Psoas muscle (tissue), 7 donors: ENCODE measurements at regions not wholly inside any gene's neighbourhood (a gene's known extent, or its start where the extent isn't known, plus 50 kb on each side); places are given as distances from the start of the nearest gene placed in this dataset.

Source experiments
- ATAC-seq, 4 donors: fragments of 200-7000 bp; cut with Tn5 transposase; one replicate each; pipeline ENCODE4 v1.9.1; 2020; ENCODE audit warnings: moderate library complexity in 3 of 4, mild to moderate bottlenecking in 2 of 4
- DNase-seq, 2 donors: peaks; one replicate each; pipeline ENCODE4 v3.0.0-alpha.2; 2020
- H3K27ac ChIP-seq: fragments of 200-600 bp; one replicate; pipeline ENCODE4 v1.8.0; 2022
- H3K27me3 ChIP-seq, 3 donors: fragments of 200-600 bp in 1 of 3; one replicate each; pipeline versions ENCODE4 v1.6.1 to v1.8.0; 2013 to 2022; ENCODE audit warnings: low read length in 2 of 3, mild to moderate bottlenecking in 2 of 3, moderate library complexity in 1 of 3; ENCODE audit not compliant: insufficient read depth in 3 of 3
- H3K36me3 ChIP-seq, 2 donors: fragments of 200-600 bp in 1 of 2; one replicate each; pipeline versions ENCODE4 v1.6.1 to v1.8.0; 2013 to 2022; ENCODE audit warnings: low read depth in 1 of 2, mild to moderate bottlenecking in 1 of 2, moderate library complexity in 1 of 2; ENCODE audit not compliant: insufficient read depth in 1 of 2
- H3K4me1 ChIP-seq: fragments of 200-600 bp; one replicate; pipeline ENCODE4 v1.8.0; 2022
- H3K4me3 ChIP-seq: fragments of 200-600 bp; one replicate; pipeline ENCODE4 v1.8.0; 2022; ENCODE audit warnings: mild to moderate bottlenecking
- H3K9me3 ChIP-seq: fragments of 200-600 bp; one replicate; pipeline ENCODE4 v1.8.0; 2022
- CTCF ChIP-seq: fragments of 200-600 bp; IDR thresholded peaks from one replicate; pipeline ENCODE4 v1.8.0; 2022; ENCODE audit warnings: antibody characterized with exemption
- WGBS, 3 donors: extraction: QIAGEN DNeasy Blood & Tissue Kit; methylation state at CpG; one replicate each; pipeline versions ENCODE4 v1.1.6 to v1.1.7; 2013; 5-methylcytosine and 5-hydroxymethylcytosine counted together
- intact Hi-C, 2 donors: fragments of 100-400 bp; cut with DNase I; formaldehyde crosslinking; loops; one replicate each; pipeline versions ENCODE4 v1.11.0 to v1.14.2; 2022
- donor health status: healthy with polysubstance abuse.
- donor health status: DM: no; HTN: no; CAD: no; lungs with moderate emphysema.
- donor health status: Bipolar disorder and iron deficiency.
- donor health status: healthy.
- donor health status: DM: yes; HTN: yes; CAD: no.
- donor health status: DM: no; HTN: no; CAD: no.
- donor health status: DM: yes; HTN: yes; CAD: no.

GRCh38 chr3:5653426-5654143, 466.1 kb downstream of the EDEM1 start:
- H3K36me3 ChIP-seq = no peaks in the 10 kb centered on the region
- no peak overlapping the region for H3K27ac ChIP-seq
- H3K4me1 ChIP-seq = no peaks in the 10 kb centered on the region
- DNase-seq (no peak), ATAC-seq (no peak)
- no peak for TF ChIP-seq CTCF
- no peaks in the 10 kb centered on the region for H3K9me3 ChIP-seq
- 38 to 78% (median 57%) methylated on average over 2 of the region's 2 CpGs for WGBS, 3 donors
- intact Hi-C loops = no loop called here
- H3K4me3 ChIP-seq = no peak overlapping the region
- H3K27me3 ChIP-seq = no peaks in the 10 kb centered on the region

- intact Hi-C loops = no loop called here
- no peaks in the 10 kb centered on the region for H3K27me3 ChIP-seq
Measured at GRCh38 chr3:5657106-5657505, 469.6 kb downstream of the EDEM1 start.

DNA sequence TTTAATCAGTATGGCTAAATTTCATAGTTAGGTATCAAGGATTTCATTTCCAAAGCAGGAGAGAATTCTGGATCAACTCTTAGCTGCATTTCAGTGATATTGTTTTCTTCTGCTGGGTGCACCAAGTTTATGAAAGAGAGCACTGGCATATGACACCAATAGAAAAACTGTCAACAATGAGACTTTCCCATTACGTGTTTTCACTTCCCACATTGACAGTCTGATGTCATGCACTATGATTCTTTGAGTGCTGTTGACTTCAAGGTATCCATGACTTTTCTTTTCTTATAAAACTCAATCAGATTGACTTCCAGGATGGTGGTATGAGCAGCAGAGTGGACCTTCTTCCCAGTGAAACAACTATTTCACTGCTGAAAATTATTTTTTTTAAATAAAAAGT, 476.1 kb downstream of the EDEM1 start:
- H3K4me1 ChIP-seq = no peaks in the 10 kb centered on the region
- WGBS, 3 donors = 56 to 75% (median 68%) methylated on average over 1 of the region's 1 CpG

More at GRCh38 chr3:5657106-5657505, 469.6 kb downstream of the EDEM1 start:
- no peaks in the 10 kb centered on the region for H3K9me3 ChIP-seq
- ATAC-seq (no peak), DNase-seq (no peak)
- TF ChIP-seq CTCF = no peak
- H3K36me3 ChIP-seq = no peaks in the 10 kb centered on the region
- no peak overlapping the region for H3K4me3 ChIP-seq
- H3K4me1 ChIP-seq = no peaks in the 10 kb centered on the region
- no peak overlapping the region for H3K27ac ChIP-seq
- 55 to 62% (median 58%) methylated on average over 5 of the region's 5 CpGs for WGBS, 3 donors

GRCh38 chr3:5666455-5666854, 478.9 kb downstream of the EDEM1 start:
- 75 to 80% (median 76%) methylated on average over 4 of the region's 4 CpGs for WGBS, 3 donors
- intact Hi-C loops = no loop called here
- Histone ChIP-seq H3K4me1 (no peaks in the 10 kb centered on the region), H3K36me3 (no peaks in the 10 kb centered on the region), H3K4me3 (no peak overlapping the region), H3K9me3 (peaks cover 19% of the 10 kb centered on the region), H3K27me3 (no peaks in the 10 kb centered on the region), H3K27ac (no peak overlapping the region)
- no peak for ATAC-seq
- no peak for TF ChIP-seq CTCF
- DNase-seq = no peak

More for the DNA sequence above, 476.1 kb downstream of the EDEM1 start:
- H3K4me3 ChIP-seq = no peak overlapping the region
- H3K36me3 ChIP-seq = no peaks in the 10 kb centered on the region
- no peak overlapping the region for H3K27ac ChIP-seq
- intact Hi-C loops = no loop called here
- no peak for TF ChIP-seq CTCF
- no peak for ATAC-seq
- no peak for DNase-seq
- no peaks in the 10 kb centered on the region for H3K27me3 ChIP-seq
- H3K9me3 ChIP-seq = peaks cover 19% of the 10 kb centered on the region

DNA sequence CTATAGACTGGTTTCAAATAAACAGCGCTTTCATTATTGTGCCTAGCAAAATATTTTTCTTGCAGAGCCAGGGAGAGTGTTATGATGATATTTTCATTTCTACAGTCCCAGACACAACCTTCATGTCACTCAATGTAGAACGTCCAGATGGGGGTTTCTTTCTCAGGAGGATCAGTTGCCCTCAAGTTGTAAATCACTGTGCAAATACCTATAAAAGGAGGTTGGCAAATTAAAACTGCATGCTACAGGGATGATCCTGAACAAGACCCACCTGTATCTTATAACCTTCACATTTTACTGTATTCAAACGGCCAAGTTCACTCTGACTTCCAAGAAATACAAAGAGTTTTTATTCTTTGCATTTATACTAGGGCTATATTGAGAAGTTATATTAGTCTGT, 486.0 kb downstream of the EDEM1 start:
- ATAC-seq = no peak
- Histone ChIP-seq H3K4me3 (no peak overlapping the region), H3K4me1 (no peaks in the 10 kb centered on the region), H3K27ac (no peak overlapping the region), H3K9me3 (no peaks in the 10 kb centered on the region), H3K27me3 (no peaks in the 10 kb centered on the region), H3K36me3 (no peaks in the 10 kb centered on the region)
- DNase-seq = no peak
- WGBS, 3 donors = 57 to 63% (median 61%) methylated on average over 3 of the region's 3 CpGs
- intact Hi-C loops = no loop called here
- TF ChIP-seq CTCF = no peak
